ENCODE measurements at regions not wholly inside any gene's neighbourhood (a gene's known extent, or its start where the extent isn't known, plus 50 kb on each side); places are given as distances from the start of the nearest gene placed in this dataset.

GRCh38 chr7:117960351-117960750 is 87.1 kb upstream of the CTTNBP2 start:
- Histone ChIP-seq H3K36me3 (replicated peaks in 1 of 2) (no peaks in the 10 kb centered on the region), H3K9me3 (replicated peaks in 1 of 3) (no peaks in the 10 kb centered on the region), H3K4me3 (no peak overlapping the region), H3K4me1 (replicated peaks in 1 of 2) (peaks cover 0 to 3% of the 10 kb centered on the region in 2 donors), H3K27ac (no peak overlapping the region), H3K27me3 (no peaks in the 10 kb centered on the region)
- no peak for DNase-seq
- TF ChIP-seq POLR2A (IDR thresholded peaks at IDR 0.05) (no peak), CTCF (IDR thresholded peaks at IDR 0.05) (no peak)
- intact Hi-C loops (cut with DNase I) = no loop called here

DNA sequence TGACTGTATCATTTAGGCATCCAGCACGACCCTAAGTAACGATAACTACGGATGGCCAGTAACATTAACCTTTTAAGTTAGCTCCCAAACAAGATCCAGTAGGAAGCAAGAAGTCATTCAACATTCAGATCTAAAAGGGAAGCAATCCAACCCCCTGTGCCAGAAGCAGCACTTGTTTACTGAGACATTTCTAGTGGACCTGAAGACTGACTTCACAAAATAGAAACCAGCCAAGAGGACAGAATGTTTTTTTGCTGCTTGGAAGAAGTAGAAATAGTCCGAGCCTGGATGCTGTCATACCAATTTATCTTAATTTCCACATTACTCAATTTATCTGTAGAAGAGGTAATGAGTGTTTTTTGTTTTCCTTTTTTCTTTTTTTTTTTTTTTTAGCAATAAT is 88.0 kb upstream of the CTTNBP2 start:
- Histone ChIP-seq H3K4me3 (no peak overlapping the region), H3K36me3 (replicated peaks in 1 of 2) (no peaks in the 10 kb centered on the region), H3K4me1 (replicated peaks in 1 of 2) (peaks cover 0 to 3% of the 10 kb centered on the region in 2 donors), H3K9me3 (replicated peaks in 1 of 3) (no peaks in the 10 kb centered on the region), H3K27ac (no peak overlapping the region), H3K27me3 (no peaks in the 10 kb centered on the region)
- intact Hi-C loops (cut with DNase I) = no loop called here
- TF ChIP-seq CTCF (IDR thresholded peaks at IDR 0.05) (no peak), POLR2A (IDR thresholded peaks at IDR 0.05) (no peak)
- whole genome bisulfite sequencing, 4 donors = 45 to 49% (median 48%) methylated on average over 4 of the region's 4 CpGs
- no peak for DNase-seq

DNA sequence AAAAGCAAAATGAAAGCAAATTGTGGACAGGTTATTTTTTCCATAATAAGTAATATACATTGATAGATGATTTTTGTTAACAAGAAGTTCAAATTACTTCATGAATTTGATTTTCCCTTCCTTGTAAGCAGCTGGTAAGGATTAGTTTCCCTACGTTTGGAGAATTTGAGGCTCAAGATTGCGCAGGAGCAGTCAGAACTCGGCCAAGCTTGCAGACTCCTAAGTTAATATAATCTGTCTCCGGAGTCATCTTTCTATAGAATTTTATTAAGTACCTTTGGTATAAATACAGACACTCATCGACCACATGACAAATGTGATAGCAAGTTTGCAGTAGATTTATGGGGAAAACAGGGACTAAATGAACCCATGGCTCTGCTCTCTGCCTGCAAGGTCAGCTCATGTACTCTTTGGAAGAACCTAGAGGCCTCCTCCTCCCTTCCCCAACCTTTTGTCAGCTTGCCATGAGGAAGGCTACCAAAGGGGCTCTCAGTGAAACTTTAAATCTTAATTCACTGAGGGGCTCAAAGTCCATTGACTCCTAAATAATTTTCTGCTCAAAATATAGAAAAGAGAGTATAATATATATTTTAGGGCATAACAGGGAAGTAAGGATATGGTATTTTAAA is 89.2 kb upstream of the CTTNBP2 start:
- intact Hi-C loops (cut with DNase I) = no loop called here
- Histone ChIP-seq H3K27ac (no peak overlapping the region), H3K4me3 (no peak overlapping the region), H3K9me3 (replicated peaks in 1 of 3) (no peaks in the 10 kb centered on the region), H3K27me3 (no peaks in the 10 kb centered on the region), H3K36me3 (replicated peaks in 1 of 2) (no peaks in the 10 kb centered on the region), H3K4me1 (replicated peaks in 1 of 2) (peaks cover 0 to 3% of the 10 kb centered on the region in 2 donors)
- WGBS, 4 donors = 48 to 67% (median 62%) methylated on average over 5 of the region's 5 CpGs
- DNase-seq = no peak
- TF ChIP-seq CTCF (IDR thresholded peaks at IDR 0.05) (no peak), POLR2A (IDR thresholded peaks at IDR 0.05) (no peak)

GRCh38 chr7:117963264-117964197 is 90.3 kb upstream of the CTTNBP2 start:
- no peak for DNase-seq
- Histone ChIP-seq H3K9me3 (replicated peaks in 1 of 3) (no peaks in the 10 kb centered on the region), H3K4me1 (replicated peaks in 1 of 2) (peaks cover 0 to 3% of the 10 kb centered on the region in 2 donors), H3K27ac (no peak overlapping the region), H3K4me3 (no peak overlapping the region), H3K36me3 (replicated peaks in 1 of 2) (no peaks in the 10 kb centered on the region), H3K27me3 (no peaks in the 10 kb centered on the region)
- 34 to 48% (median 38%) methylated on average over 2 of the region's 2 CpGs for WGBS, 4 donors
- no peak for TF ChIP-seq POLR2A (IDR thresholded peaks at IDR 0.05)
- intact Hi-C loops (cut with DNase I) = no loop called here

All from adrenal gland (tissue), 9 donors.